Type B pancreatic cell (in vitro differentiated cells): ENCODE measurements at regions not wholly inside any gene's neighbourhood (a gene's known extent, or its start where the extent isn't known, plus 50 kb on each side); places are given as distances from the start of the nearest gene placed in this dataset.

Source experiments
- DNase-seq: peaks from one replicate; pipeline ENCODE4 v3.0.0; 2021; ENCODE audit warnings: mixed read lengths; ENCODE audit not compliant: unreplicated experiment; ENCODE audit errors: extremely low spot score
- H3K27ac Mint-ChIP-seq: 2 replicates; pipeline ENCODE4 v1.8.0; 2021; ENCODE audit warnings: mild to moderate bottlenecking, mixed read lengths
- H3K27me3 Mint-ChIP-seq: 2 replicates; pipeline ENCODE4 v1.8.0; 2021; ENCODE audit warnings: mixed read lengths
- H3K36me3 Mint-ChIP-seq: 2 replicates; pipeline ENCODE4 v1.8.0; 2021; ENCODE audit warnings: mixed read lengths
- H3K4me1 Mint-ChIP-seq: one replicate; pipeline ENCODE4 v1.8.0; 2021; ENCODE audit warnings: mixed read lengths; ENCODE audit not compliant: unreplicated experiment
- H3K4me3 Mint-ChIP-seq: 2 replicates; pipeline ENCODE4 v1.8.0; 2021; ENCODE audit warnings: mild to moderate bottlenecking, mixed read lengths
- H3K9me3 Mint-ChIP-seq: 2 replicates; pipeline ENCODE4 v1.8.0; 2021; ENCODE audit warnings: mixed read lengths
- TF ChIP-seq, protein P1 (sequence below): fragments of 200-600 bp; sonication (generic); conservative IDR thresholded peaks from 2 replicates; pipeline ENCODE4 v1.5.0; 2021; ENCODE audit warnings: antibody characterized with exemption, mild to moderate bottlenecking

DNA sequence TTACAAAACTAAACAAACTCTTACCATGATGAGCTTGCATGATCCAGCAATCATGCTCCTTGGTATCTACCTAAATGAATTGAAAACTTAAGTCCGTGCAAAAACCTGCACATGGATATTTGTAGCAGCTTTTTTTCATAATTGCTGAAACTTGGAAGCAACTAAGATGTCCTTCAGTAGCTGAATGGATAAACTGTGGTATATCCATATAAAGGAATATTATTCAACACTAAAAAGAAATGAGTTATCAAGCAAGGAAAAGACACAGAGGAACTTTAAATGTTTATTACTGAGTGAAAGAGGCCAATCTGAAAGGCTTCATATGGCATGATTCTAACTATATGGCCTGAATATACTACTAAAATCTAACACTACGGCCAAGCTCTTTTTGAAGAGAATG, 139.1 kb upstream of the ZNF608 start:
- Mint-ChIP-seq H3K4me3 (no peak overlapping the region), H3K4me1 (peaks cover 27% of the 10 kb centered on the region), H3K27ac (no peak overlapping the region), H3K9me3 (no peaks in the 10 kb centered on the region), H3K36me3 (no peaks in the 10 kb centered on the region), H3K27me3 (no peaks in the 10 kb centered on the region)
- TF ChIP-seq, protein P1, sequence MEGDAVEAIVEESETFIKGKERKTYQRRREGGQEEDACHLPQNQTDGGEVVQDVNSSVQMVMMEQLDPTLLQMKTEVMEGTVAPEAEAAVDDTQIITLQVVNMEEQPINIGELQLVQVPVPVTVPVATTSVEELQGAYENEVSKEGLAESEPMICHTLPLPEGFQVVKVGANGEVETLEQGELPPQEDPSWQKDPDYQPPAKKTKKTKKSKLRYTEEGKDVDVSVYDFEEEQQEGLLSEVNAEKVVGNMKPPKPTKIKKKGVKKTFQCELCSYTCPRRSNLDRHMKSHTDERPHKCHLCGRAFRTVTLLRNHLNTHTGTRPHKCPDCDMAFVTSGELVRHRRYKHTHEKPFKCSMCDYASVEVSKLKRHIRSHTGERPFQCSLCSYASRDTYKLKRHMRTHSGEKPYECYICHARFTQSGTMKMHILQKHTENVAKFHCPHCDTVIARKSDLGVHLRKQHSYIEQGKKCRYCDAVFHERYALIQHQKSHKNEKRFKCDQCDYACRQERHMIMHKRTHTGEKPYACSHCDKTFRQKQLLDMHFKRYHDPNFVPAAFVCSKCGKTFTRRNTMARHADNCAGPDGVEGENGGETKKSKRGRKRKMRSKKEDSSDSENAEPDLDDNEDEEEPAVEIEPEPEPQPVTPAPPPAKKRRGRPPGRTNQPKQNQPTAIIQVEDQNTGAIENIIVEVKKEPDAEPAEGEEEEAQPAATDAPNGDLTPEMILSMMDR = no peak
- no peak for DNase-seq

DNA sequence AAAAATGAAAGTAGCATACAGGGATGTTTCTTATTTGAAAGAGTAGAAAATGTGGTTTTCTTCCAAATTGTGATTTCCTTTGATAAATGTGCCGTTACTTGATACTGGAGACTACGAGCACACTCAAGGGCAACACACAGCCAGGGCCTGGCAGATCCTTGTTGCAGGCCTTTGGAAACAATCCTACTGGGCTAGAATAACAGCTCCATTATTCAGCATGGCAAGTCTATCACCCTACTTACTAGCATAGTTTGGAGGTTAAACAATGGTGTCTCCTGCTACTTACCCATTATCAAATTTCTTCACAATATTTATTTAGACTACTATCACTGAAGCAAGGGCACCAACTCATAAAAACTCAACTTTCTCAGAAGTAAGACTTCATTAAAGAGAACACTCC, 140.8 kb upstream of the ZNF608 start:
- H3K4me3 Mint-ChIP-seq = peak overlapping the region; percentile 66

DNA sequence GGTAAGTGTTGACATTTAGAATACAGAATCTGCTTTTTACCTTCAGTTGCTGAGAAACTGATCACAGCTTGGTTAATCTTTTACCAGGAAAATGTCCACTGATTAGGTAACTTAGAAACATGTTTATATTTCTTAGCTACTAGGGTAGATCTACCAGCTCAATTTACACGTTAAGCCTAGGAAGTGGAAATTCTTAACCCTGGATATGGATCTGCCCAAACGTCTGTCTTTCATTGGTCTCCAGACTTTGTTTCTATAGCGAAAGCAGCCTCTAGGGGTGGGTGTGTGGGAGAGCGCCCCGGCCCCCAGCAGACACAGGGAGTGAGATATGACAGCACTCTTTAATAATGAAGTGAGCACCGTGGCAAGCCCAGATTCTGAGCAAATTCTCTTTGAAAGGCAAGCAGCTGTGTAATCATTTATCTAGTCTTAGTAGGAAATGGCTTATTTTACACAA, 141.6 kb upstream of the ZNF608 start:
- TF ChIP-seq, protein P1 = peak; percentile 73
- DNase-seq = no peak
- H3K36me3 Mint-ChIP-seq = no peaks in the 10 kb centered on the region
- H3K4me1 Mint-ChIP-seq = peaks cover 27% of the 10 kb centered on the region
- peak overlapping the region; percentile 57 for H3K4me3 Mint-ChIP-seq
- H3K9me3 Mint-ChIP-seq = no peaks in the 10 kb centered on the region
- peak overlapping the region; percentile 72 for H3K27ac Mint-ChIP-seq
- no peaks in the 10 kb centered on the region for H3K27me3 Mint-ChIP-seq

More for the DNA sequence above, 140.8 kb upstream of the ZNF608 start:
- H3K9me3 Mint-ChIP-seq = no peaks in the 10 kb centered on the region
- H3K36me3 Mint-ChIP-seq = no peaks in the 10 kb centered on the region
- no peaks in the 10 kb centered on the region for H3K27me3 Mint-ChIP-seq
- H3K27ac Mint-ChIP-seq = peak overlapping the region; percentile 24
- TF ChIP-seq, protein P1 = no peak
- no peak for DNase-seq
- H3K4me1 Mint-ChIP-seq = peaks cover 27% of the 10 kb centered on the region

DNA sequence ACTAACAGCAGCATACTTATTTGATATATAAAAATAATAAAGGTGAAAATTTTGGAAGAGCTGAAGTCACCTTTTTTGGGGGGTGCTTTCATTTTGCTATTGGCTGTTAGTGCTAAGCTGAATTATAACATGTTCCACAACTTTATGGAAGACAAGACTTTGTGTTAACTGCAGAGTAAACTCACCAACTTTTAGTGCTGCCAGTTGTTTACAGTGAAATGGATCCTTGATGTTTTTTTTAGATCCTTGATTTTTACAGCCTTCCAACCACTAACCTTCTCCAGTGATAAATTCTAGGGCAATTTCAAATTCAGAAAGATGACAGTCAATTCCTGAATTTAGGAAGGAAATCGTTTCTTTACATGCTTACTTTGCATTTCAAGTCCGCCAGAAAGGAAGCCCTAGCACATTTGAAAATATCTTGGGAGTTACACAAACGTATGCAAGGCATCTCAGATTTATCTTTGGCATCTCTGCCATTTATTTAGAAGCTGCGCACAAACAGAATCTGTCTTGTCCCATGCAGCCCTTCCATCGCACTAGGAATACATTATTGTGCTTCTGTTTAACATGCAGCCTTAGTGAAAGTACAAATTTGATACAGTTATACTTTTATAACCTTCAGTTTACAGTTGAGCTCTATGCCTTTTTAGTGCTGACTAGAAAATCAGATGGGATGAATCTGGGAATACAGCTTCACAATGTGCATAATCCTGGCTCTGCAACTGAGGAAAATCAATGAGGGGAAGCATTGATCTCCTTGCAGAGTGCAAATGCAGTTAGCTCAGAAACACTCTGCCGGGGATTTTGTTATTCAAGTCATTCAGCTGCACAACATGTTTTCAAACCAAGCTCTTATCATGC, 142.4 kb upstream of the ZNF608 start:
- Mint-ChIP-seq H3K27me3 (no peaks in the 10 kb centered on the region), H3K36me3 (no peaks in the 10 kb centered on the region), H3K4me1 (peaks cover 27% of the 10 kb centered on the region), H3K4me3 (peak overlapping the region; percentile 57), H3K27ac (peak overlapping the region; percentile 66), H3K9me3 (no peaks in the 10 kb centered on the region)
- TF ChIP-seq, protein P1 = no peak
- no peak for DNase-seq

GRCh38 chr5:124889486-124889825, 143.0 kb upstream of the ZNF608 start:
- Mint-ChIP-seq H3K36me3 (no peaks in the 10 kb centered on the region), H3K4me3 (no peak overlapping the region), H3K9me3 (no peaks in the 10 kb centered on the region), H3K4me1 (peaks cover 27% of the 10 kb centered on the region), H3K27ac (no peak overlapping the region), H3K27me3 (no peaks in the 10 kb centered on the region)
- DNase-seq = no peak
- TF ChIP-seq, protein P1 = no peak
